ENCODE measurements at regions not wholly inside any gene's neighbourhood (a gene's known extent, or its start where the extent isn't known, plus 50 kb on each side); places are given as distances from the start of the nearest gene placed in this dataset.

- TF ChIP-seq POLR2A (IDR thresholded peaks at IDR 0.05) = no peak
- no peak for TF ChIP-seq CTCF (IDR thresholded peaks at IDR 0.05)
Observed at GRCh38 chr1:78814176-78814575, 164.5 kb downstream of the IFI44 start.
